Neutrophil (primary cell): ENCODE measurements at regions not wholly inside any gene's neighbourhood (a gene's known extent, or its start where the extent isn't known, plus 50 kb on each side); places are given as distances from the start of the nearest gene placed in this dataset.

Source experiments
- H3K27ac ChIP-seq: fragments of 200-600 bp; sonication (generic); 2 replicates; pipeline ENCODE4 v1.5.1; 2016; ENCODE audit warnings: mild to moderate bottlenecking, moderate library complexity
- H3K27me3 ChIP-seq: fragments of 200-600 bp; sonication (generic); 2 replicates; pipeline ENCODE4 v1.6.0; 2016; ENCODE audit warnings: mild to moderate bottlenecking
- H3K36me3 ChIP-seq: fragments of 200-600 bp; sonication (generic); 2 replicates; pipeline ENCODE4 v1.5.1; 2017
- H3K4me1 ChIP-seq, 2 experiments: fragments of 200-600 bp in 1 of 2; sonication (generic) in 1 of 2; 1 replicate in 1 of 2; 2 replicates in 1 of 2; pipeline versions ENCODE4 v1.5.1 to v1.6.1; 2013 to 2016; ENCODE audit warnings: low read depth in 1 of 2, low read length in 1 of 2, mild to moderate bottlenecking in 1 of 2, moderate library complexity in 1 of 2; ENCODE audit not compliant: control insufficient read depth in 1 of 2, insufficient read depth in 1 of 2
- H3K4me3 ChIP-seq, 2 experiments: fragments of 200-600 bp in 1 of 2; sonication (generic) in 1 of 2; 1 replicate in 1 of 2; 2 replicates in 1 of 2; pipeline ENCODE4 v1.5.1; 2013 to 2016; ENCODE audit warnings: low read depth in 1 of 2, low read length in 1 of 2, mild to moderate bottlenecking in 1 of 2, moderate library complexity in 1 of 2
- H3K9me3 ChIP-seq: fragments of 200-600 bp; sonication (generic); 2 replicates; pipeline ENCODE4 v1.5.1; 2016
- CTCF ChIP-seq: fragments of 200-600 bp; sonication (generic); IDR thresholded peaks from 2 replicates; pipeline ENCODE4 v1.5.1; 2016; ENCODE audit warnings: antibody characterized with exemption

- Histone ChIP-seq H3K36me3 (no peaks in the 10 kb centered on the region), H3K9me3 (no peaks in the 10 kb centered on the region), H3K4me1 (peaks cover 9 to 10% of the 10 kb centered on the region in 2 experiments), H3K27me3 (no peaks in the 10 kb centered on the region), H3K27ac (no peak overlapping the region), H3K4me3 (no peak overlapping the region)
- TF ChIP-seq CTCF, result no peak
These were observed 207.3 kb upstream of the PIK3C3 start for GRCh38 chr18:41747723-41748242.

- no peak for TF ChIP-seq CTCF
- H3K27ac ChIP-seq, result no peak overlapping the region
- H3K9me3 ChIP-seq, result no peaks in the 10 kb centered on the region
- H3K4me1 ChIP-seq, result peaks cover 9 to 10% of the 10 kb centered on the region in 2 experiments
- H3K27me3 ChIP-seq, result no peaks in the 10 kb centered on the region
- no peaks in the 10 kb centered on the region for H3K36me3 ChIP-seq
- no peak overlapping the region for H3K4me3 ChIP-seq
These were observed 209.6 kb upstream of the PIK3C3 start for GRCh38 chr18:41745166-41746049.

GRCh38 chr18:41744421-41745030, 210.5 kb upstream of the PIK3C3 start:
- Histone ChIP-seq H3K9me3 (no peaks in the 10 kb centered on the region), H3K27me3 (no peaks in the 10 kb centered on the region), H3K27ac (no peak overlapping the region), H3K4me1 (peaks cover 9 to 10% of the 10 kb centered on the region in 2 experiments), H3K36me3 (no peaks in the 10 kb centered on the region), H3K4me3 (no peak overlapping the region)
- no peak for TF ChIP-seq CTCF

- TF ChIP-seq CTCF, result no peak
- no peak overlapping the region for H3K27ac ChIP-seq
- H3K4me1 ChIP-seq, result no peaks in the 10 kb centered on the region
- no peaks in the 10 kb centered on the region for H3K27me3 ChIP-seq
- H3K9me3 ChIP-seq, result no peaks in the 10 kb centered on the region
- H3K36me3 ChIP-seq, result no peaks in the 10 kb centered on the region
- H3K4me3 ChIP-seq, result no peak overlapping the region
These were observed 217.8 kb upstream of the PIK3C3 start for GRCh38 chr18:41737218-41737617.

- no peak overlapping the region for H3K27ac ChIP-seq
- no peak overlapping the region for H3K4me3 ChIP-seq
- H3K36me3 ChIP-seq, result no peaks in the 10 kb centered on the region
- no peak for TF ChIP-seq CTCF
- H3K9me3 ChIP-seq, result no peaks in the 10 kb centered on the region
- no peaks in the 10 kb centered on the region for H3K4me1 ChIP-seq
- H3K27me3 ChIP-seq, result no peaks in the 10 kb centered on the region
These were observed 220.1 kb upstream of the PIK3C3 start for GRCh38 chr18:41734917-41735316.
